PC-3 (cell line): ENCODE measurements at regions not wholly inside any gene's neighbourhood (a gene's known extent, or its start where the extent isn't known, plus 50 kb on each side); places are given as distances from the start of the nearest gene placed in this dataset.

Source experiments
- EZH2 ChIP-seq: fragments of 300-600 bp; sonication (generic); IDR thresholded peaks from one replicate; pipeline ENCODE4 v1.6.1; 2017; ENCODE audit warnings: antibody characterized with exemption, mild to moderate bottlenecking, low read length; ENCODE audit not compliant: unreplicated experiment
- TF ChIP-seq, protein P1 (sequence below): fragments of 300-600 bp; sonication (generic); conservative IDR thresholded peaks from 2 replicates; pipeline ENCODE4 v1.5.1; 2017; ENCODE audit warnings: antibody characterized with exemption, low read depth, mild to moderate bottlenecking, low read length

GRCh38 chr18:30333310-30333709 lies 709.2 kb downstream of the DSC3 start:
- TF ChIP-seq, protein P1, sequence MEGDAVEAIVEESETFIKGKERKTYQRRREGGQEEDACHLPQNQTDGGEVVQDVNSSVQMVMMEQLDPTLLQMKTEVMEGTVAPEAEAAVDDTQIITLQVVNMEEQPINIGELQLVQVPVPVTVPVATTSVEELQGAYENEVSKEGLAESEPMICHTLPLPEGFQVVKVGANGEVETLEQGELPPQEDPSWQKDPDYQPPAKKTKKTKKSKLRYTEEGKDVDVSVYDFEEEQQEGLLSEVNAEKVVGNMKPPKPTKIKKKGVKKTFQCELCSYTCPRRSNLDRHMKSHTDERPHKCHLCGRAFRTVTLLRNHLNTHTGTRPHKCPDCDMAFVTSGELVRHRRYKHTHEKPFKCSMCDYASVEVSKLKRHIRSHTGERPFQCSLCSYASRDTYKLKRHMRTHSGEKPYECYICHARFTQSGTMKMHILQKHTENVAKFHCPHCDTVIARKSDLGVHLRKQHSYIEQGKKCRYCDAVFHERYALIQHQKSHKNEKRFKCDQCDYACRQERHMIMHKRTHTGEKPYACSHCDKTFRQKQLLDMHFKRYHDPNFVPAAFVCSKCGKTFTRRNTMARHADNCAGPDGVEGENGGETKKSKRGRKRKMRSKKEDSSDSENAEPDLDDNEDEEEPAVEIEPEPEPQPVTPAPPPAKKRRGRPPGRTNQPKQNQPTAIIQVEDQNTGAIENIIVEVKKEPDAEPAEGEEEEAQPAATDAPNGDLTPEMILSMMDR: no peak
- no peak for TF ChIP-seq EZH2
